GM18505 (cell line): ENCODE measurements at regions not wholly inside any gene's neighbourhood (a gene's known extent, or its start where the extent isn't known, plus 50 kb on each side); places are given as distances from the start of the nearest gene placed in this dataset.

ENCODE experiments used
- ATAC-seq: cut with Tn5 transposase; IDR thresholded peaks from one replicate; pipeline ENCODE4 v1.9.1; 2021; ENCODE audit not compliant: unreplicated experiment
- POLR2A ChIP-seq: IDR thresholded peaks from 4 replicates; pipeline ENCODE4 v1.6.1; 2011; ENCODE audit warnings: borderline replicate concordance; ENCODE audit not compliant: insufficient read depth, insufficient read length; ENCODE audit errors: extremely low read depth

DNA sequence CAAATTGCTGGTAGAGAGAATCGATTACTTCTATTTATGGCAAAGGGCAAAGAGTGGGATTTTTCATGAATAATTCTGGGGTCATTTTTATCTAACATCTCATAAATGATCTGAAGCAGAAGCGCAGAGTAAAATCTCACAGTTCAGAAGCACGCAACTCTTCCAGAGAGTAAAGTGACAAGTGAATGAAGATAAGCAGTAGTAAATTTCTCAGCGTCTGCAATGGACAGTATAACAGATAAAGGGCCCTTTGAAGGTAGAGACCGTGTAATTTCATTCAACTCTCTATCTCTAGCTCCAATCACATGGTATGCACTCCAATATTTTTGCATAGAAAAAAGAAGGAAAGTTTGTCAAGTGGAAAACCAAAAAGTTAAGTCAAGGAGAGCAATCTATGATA, 521.1 kb upstream of the NECTIN3 start:
- TF ChIP-seq POLR2A, result no peak
- ATAC-seq, result no peak

GRCh38 chr3:110562621-110563020, 509.0 kb upstream of the NECTIN3 start:
- ATAC-seq, result no peak
- no peak for TF ChIP-seq POLR2A

GRCh38 chr3:110564674-110565073, 506.9 kb upstream of the NECTIN3 start:
- ATAC-seq, result no peak
- TF ChIP-seq POLR2A, result no peak

DNA sequence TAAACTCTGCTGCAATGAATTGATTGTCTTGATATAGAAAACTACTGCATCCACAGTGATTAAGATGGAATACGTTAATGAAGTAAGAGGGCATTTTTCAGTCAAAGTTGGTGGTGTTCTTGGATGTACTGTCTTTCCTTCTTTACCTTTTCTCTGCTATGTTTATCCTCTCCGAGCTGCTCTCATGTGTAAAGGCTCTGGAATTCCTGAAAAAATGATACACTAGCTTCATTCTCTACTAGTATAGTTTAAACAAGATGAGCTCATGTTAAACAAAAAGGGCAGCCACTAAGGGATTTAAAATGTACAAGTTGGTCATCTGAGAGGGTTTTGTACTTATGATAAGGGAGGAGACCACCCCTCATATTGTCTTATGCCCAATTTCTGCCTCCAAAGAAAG, 504.6 kb upstream of the NECTIN3 start:
- no peak for ATAC-seq
- no peak for TF ChIP-seq POLR2A

DNA sequence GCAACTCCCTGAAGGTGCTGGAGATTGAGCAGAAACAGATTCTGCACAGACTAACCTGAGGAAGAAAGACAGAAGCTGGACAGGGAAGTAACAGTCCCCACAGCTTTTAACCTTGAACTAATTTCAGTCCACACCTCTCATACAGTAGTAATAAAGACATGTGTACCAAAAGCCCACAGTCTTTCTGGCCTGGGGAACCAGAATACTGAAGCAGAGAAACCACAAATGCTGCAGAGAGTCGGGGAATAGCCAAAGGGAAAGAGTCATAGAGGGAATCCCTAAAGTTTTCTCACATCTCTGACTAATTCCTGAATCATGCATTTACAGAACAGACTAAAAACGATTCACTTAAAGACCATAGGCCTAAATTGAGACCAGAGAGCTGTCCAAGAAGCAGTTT, 503.4 kb upstream of the NECTIN3 start:
- TF ChIP-seq POLR2A, result no peak
- no peak for ATAC-seq

GRCh38 chr3:110569073-110569472, 502.5 kb upstream of the NECTIN3 start:
- TF ChIP-seq POLR2A, result no peak
- no peak for ATAC-seq

DNA sequence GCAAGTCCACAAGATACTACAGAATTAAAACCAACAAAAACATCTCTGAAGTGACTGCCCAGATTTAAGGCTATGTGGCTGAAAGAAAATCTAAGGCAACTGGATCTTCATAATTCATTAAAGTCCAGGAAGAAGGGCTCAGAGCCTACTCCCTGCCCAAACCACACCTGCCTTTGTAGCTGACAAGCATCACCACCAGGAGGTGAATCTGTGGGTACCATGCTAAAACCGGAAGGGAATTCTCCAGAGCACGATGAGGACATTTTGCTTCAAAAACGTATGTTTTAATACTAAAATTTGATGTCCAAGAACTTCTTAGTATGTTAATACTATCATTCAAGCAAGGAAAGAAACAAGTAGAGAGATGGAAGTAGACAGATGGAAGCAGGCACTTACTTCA, 495.9 kb upstream of the NECTIN3 start:
- ATAC-seq, result no peak

DNA sequence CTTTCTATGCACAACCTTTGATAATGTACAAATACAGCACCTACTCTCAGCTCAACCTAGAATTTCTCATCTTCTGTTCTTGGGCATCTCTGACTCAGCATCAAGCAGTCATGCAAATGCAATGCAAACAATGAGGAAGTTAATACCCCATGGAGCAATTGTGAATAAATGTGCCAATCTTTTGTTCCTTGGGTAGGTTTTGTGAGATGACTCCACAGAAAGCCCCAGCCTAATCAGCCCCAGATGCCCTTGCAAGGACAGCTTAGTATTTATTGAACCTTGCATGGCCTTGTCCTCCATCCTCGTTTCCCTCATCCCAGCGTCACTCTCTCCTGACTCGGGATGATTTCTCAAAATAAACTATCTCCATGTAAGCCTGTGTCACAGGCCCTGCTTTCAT, 494.7 kb upstream of the NECTIN3 start:
- TF ChIP-seq POLR2A, result no peak
- no peak for ATAC-seq

More for the DNA sequence above, 495.9 kb upstream of the NECTIN3 start:
- no peak for TF ChIP-seq POLR2A

DNA sequence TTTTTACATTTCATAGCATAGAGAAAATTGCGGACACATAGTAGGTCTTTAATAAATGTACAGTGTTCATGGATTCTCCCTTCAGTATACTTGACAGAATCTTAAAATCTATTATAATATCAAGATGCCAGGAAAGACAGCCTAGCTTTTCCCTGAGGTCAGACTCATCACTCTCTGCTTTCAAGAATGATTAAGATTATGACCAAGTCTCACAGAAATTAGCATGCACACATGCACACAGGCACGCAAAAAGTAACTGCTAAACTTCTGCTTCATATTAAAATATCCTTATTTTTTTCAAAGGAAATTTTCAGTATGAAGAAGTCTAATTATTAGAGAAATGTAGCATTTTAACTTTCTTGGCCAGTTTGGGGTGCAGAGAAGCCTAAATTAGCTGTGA, 493.8 kb upstream of the NECTIN3 start:
- ATAC-seq, result no peak
- TF ChIP-seq POLR2A, result no peak

GRCh38 chr3:110579840-110580550, 491.6 kb upstream of the NECTIN3 start:
- no peak for TF ChIP-seq POLR2A
- no peak for ATAC-seq

DNA sequence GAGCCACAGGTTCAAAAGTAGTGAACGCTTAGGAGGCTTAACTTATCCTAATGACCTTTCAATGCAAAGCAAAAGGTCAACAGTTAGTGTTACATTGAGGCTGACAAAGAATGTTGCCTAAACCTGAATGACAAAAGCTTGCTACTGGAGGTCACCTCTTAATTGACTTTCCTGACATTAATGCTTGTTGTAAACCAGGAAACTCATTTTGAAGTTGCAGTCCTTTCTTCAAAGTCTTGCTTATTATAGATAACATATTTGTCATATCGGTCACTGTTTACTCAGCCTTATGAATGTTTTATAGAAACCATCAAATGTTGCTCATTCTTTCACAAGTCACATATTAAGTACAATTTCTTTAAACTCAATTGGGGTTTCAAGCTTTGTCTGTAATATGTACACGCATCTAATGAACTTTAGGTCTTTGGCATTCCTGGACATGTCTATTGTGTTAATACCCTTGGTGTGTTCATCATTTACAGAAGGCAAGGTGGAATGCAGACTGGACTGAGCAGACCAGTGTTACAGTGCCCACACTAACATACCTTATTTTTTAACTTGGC, 488.2 kb upstream of the NECTIN3 start:
- TF ChIP-seq POLR2A, result no peak
- ATAC-seq, result no peak

DNA sequence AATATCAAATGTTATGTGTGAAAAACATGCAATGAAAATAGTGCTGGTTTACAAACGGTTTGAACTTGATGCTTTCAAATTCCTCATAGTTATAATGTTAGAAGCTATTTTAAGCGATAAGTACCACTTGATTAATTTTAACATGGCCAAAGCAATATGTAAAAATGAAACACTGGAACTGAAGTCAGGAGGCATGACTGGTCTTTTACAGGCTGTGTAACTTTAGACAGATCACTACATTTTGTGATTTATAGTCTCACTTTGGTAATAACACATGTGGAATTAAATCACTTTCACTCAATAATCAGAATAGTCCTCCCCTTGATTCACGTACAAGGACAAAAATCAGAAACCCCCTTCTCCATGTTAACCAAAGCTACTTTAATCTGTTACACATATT, 482.7 kb upstream of the NECTIN3 start:
- ATAC-seq, result no peak
- no peak for TF ChIP-seq POLR2A

DNA sequence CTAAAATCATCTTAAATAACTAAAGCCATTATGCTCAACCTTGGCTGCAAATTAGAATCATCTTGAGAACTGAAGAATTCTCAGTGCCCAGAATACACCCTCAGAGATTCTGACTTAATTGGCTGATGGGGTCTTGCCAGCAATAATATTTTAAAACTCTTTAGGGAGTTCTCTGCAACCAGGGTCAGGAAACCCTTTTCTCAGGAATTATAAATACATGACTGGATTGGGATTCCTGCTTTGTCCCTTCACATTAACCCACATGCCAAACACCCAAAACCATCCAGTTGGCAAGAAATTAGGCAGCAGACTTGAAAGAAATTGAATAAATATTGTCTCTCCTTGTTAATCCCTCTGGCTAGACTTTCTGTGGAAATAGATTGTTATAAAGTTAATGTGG, 482.3 kb upstream of the NECTIN3 start:
- TF ChIP-seq POLR2A, result no peak

DNA sequence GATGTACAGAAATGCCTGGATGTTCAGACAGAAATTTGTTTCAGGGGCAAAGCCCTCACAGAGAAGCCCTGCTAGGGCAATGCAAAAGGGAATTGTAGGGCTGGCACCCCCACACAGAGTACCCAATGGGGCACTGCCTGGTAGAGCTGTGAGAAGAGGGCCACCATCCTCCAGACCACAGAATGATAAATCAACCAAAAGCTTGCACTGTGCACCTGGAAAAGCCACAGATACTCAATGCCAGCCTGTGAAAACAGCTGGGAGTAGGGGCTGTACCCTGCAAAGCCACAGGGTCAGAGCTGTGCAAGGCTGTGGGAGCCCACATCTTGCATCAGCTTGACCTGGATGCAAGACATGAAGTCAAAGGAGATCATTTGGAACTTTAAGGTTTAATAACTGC, 477.9 kb upstream of the NECTIN3 start:
- TF ChIP-seq POLR2A, result no peak
- ATAC-seq, result no peak

More for the DNA sequence above, 482.3 kb upstream of the NECTIN3 start:
- ATAC-seq, result no peak
